ENCODE measurements at regions not wholly inside any gene's neighbourhood (a gene's known extent, or its start where the extent isn't known, plus 50 kb on each side); places are given as distances from the start of the nearest gene placed in this dataset.

DNA sequence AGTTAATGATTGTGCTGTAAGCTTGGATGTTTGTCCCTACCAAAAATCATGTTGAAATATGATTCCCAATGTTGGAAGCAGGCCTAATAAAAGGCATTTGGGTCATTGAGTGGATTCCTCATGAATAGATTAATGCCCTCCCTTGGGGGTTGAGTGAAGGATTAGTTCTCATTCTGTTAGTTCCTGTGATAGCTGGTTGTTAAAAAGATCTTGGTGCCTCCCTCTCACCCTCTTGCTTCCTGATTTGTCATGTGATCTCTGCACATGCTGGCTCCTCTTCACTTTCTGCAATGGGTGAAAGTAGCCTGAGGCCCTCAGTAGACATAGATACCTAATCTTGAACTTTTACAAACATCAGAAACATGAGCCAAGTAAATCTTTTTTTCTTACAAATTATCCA lies 115.6 kb upstream of the HCRTR2 start:
- TF ChIP-seq, protein P1, sequence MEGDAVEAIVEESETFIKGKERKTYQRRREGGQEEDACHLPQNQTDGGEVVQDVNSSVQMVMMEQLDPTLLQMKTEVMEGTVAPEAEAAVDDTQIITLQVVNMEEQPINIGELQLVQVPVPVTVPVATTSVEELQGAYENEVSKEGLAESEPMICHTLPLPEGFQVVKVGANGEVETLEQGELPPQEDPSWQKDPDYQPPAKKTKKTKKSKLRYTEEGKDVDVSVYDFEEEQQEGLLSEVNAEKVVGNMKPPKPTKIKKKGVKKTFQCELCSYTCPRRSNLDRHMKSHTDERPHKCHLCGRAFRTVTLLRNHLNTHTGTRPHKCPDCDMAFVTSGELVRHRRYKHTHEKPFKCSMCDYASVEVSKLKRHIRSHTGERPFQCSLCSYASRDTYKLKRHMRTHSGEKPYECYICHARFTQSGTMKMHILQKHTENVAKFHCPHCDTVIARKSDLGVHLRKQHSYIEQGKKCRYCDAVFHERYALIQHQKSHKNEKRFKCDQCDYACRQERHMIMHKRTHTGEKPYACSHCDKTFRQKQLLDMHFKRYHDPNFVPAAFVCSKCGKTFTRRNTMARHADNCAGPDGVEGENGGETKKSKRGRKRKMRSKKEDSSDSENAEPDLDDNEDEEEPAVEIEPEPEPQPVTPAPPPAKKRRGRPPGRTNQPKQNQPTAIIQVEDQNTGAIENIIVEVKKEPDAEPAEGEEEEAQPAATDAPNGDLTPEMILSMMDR (IDR thresholded peaks at IDR 0.05; ENCODE audit: low read depth, low read length, missing input control) = no peak
- TF ChIP-seq, protein P2, sequence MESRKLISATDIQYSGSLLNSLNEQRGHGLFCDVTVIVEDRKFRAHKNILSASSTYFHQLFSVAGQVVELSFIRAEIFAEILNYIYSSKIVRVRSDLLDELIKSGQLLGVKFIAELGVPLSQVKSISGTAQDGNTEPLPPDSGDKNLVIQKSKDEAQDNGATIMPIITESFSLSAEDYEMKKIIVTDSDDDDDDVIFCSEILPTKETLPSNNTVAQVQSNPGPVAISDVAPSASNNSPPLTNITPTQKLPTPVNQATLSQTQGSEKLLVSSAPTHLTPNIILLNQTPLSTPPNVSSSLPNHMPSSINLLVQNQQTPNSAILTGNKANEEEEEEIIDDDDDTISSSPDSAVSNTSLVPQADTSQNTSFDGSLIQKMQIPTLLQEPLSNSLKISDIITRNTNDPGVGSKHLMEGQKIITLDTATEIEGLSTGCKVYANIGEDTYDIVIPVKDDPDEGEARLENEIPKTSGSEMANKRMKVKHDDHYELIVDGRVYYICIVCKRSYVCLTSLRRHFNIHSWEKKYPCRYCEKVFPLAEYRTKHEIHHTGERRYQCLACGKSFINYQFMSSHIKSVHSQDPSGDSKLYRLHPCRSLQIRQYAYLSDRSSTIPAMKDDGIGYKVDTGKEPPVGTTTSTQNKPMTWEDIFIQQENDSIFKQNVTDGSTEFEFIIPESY (IDR thresholded peaks at IDR 0.05) = no peak
